Fibroblast of lung (primary cell): ENCODE measurements at regions not wholly inside any gene's neighbourhood (a gene's known extent, or its start where the extent isn't known, plus 50 kb on each side); places are given as distances from the start of the nearest gene placed in this dataset.

Source experiments
- DNase-seq, 2 donors: peaks; one replicate each; pipeline versions ENCODE4 v3.0.0 to v3.0.0-alpha.2; 2010; ENCODE audit warnings: low read depth in 2 of 2
- H2AFZ ChIP-seq: 2 replicates; pipeline ENCODE4 v1.5.1; 2012; ENCODE audit warnings: low read length, control low read depth, inconsistent platforms
- H3K27ac ChIP-seq: 2 replicates; pipeline ENCODE4 v1.5.1; 2011; ENCODE audit warnings: low read length, control low read depth; ENCODE audit not compliant: insufficient read depth
- H3K27me3 ChIP-seq: 2 replicates; pipeline ENCODE4 v1.5.1; 2011; ENCODE audit warnings: mild to moderate bottlenecking, low read length; ENCODE audit not compliant: control insufficient read depth, insufficient read depth
- H3K36me3 ChIP-seq: 2 replicates; pipeline ENCODE4 v1.5.1; 2011; ENCODE audit warnings: low read length; ENCODE audit not compliant: control insufficient read depth, insufficient read depth
- H3K4me1 ChIP-seq: 2 replicates; pipeline ENCODE4 v1.5.1; 2011; ENCODE audit warnings: low read length; ENCODE audit not compliant: control insufficient read depth, insufficient read depth; ENCODE audit errors: extremely low read depth
- H3K4me2 ChIP-seq: 2 replicates; pipeline ENCODE4 v1.5.1; 2011; ENCODE audit warnings: low read length, control low read depth; ENCODE audit not compliant: insufficient read depth; ENCODE audit errors: extremely low read depth
- H3K4me3 ChIP-seq, 4 experiments: fragments of 200-600 bp in 1 of 4; sonication (generic) in 1 of 4; replicated peaks in 1 of 4; 2 replicates each; pipeline ENCODE4 v1.5.1; 2011 to 2016; ENCODE audit warnings: low read length in 4 of 4, low read depth in 3 of 4, mild to moderate bottlenecking in 3 of 4, control low read depth in 2 of 4, inconsistent platforms in 1 of 4, mixed read lengths in 1 of 4; ENCODE audit not compliant: insufficient read depth in 1 of 4; ENCODE audit errors: control extremely low read depth in 1 of 4
- H3K79me2 ChIP-seq: 2 replicates; pipeline ENCODE4 v1.5.1; 2012; ENCODE audit warnings: mild to moderate bottlenecking, low read length, inconsistent platforms; ENCODE audit not compliant: control insufficient read depth, insufficient read depth
- H3K9ac ChIP-seq: 2 replicates; pipeline ENCODE4 v1.5.1; 2011; ENCODE audit warnings: mild to moderate bottlenecking, low read length, control low read depth; ENCODE audit not compliant: insufficient read depth
- H3K9me3 ChIP-seq: 2 replicates; pipeline ENCODE4 v1.5.1; 2012; ENCODE audit warnings: low read depth, low read length; ENCODE audit not compliant: control insufficient read depth, insufficient read depth
- H4K20me1 ChIP-seq: 2 replicates; pipeline ENCODE4 v1.5.1; 2011; ENCODE audit warnings: low read length; ENCODE audit not compliant: control insufficient read depth, insufficient read depth; ENCODE audit errors: extremely low read depth
- EZH2 ChIP-seq: IDR thresholded peaks from 2 replicates; pipeline ENCODE4 v1.5.1; 2012; ENCODE audit warnings: low read length, control low read depth, mild to moderate bottlenecking; ENCODE audit errors: missing control alignments
- TF ChIP-seq, protein P1 (sequence below), 2 donors: IDR thresholded peaks in 1 of 2; conservative IDR thresholded peaks in 1 of 2; 1 replicate in 1 of 2; 2 replicates in 1 of 2; pipeline ENCODE4 v1.5.1; 2011 to 2012; ENCODE audit warnings: low read length in 2 of 2, control low read depth in 1 of 2, inconsistent platforms in 1 of 2, low read depth in 1 of 2, mild to moderate bottlenecking in 1 of 2

- Histone ChIP-seq H3K27me3 (no peaks in the 10 kb centered on the region), H3K9ac (no peak overlapping the region), H3K4me1 (no peaks in the 10 kb centered on the region), H3K36me3 (no peaks in the 10 kb centered on the region), H3K4me2 (no peak overlapping the region), H3K9me3 (no peaks in the 10 kb centered on the region), H3K4me3 (no peak overlapping the region), H4K20me1 (no peaks in the 10 kb centered on the region), H3K79me2 (no peaks in the 10 kb centered on the region), H3K27ac (no peak overlapping the region), H2AFZ (no peak overlapping the region)
- DNase-seq, result no peak
- TF ChIP-seq, protein P1, sequence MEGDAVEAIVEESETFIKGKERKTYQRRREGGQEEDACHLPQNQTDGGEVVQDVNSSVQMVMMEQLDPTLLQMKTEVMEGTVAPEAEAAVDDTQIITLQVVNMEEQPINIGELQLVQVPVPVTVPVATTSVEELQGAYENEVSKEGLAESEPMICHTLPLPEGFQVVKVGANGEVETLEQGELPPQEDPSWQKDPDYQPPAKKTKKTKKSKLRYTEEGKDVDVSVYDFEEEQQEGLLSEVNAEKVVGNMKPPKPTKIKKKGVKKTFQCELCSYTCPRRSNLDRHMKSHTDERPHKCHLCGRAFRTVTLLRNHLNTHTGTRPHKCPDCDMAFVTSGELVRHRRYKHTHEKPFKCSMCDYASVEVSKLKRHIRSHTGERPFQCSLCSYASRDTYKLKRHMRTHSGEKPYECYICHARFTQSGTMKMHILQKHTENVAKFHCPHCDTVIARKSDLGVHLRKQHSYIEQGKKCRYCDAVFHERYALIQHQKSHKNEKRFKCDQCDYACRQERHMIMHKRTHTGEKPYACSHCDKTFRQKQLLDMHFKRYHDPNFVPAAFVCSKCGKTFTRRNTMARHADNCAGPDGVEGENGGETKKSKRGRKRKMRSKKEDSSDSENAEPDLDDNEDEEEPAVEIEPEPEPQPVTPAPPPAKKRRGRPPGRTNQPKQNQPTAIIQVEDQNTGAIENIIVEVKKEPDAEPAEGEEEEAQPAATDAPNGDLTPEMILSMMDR (conservative IDR thresholded peaks at IDR 0.05 in 1 of 2, IDR thresholded peaks at IDR 0.05 in 1 of 2; ENCODE audit: low read depth in 1 of 2, low read length in 2 of 2), result no peak
- TF ChIP-seq EZH2, result no peak
Observed at GRCh38 chr4:117831060-117831683, 203.1 kb upstream of the NDST3 start.

GRCh38 chr4:117835566-117835965 is 198.7 kb upstream of the NDST3 start:
- Histone ChIP-seq H2AFZ (no peak overlapping the region), H3K9ac (no peak overlapping the region), H3K9me3 (no peaks in the 10 kb centered on the region), H3K4me2 (no peak overlapping the region), H3K79me2 (no peaks in the 10 kb centered on the region), H4K20me1 (no peaks in the 10 kb centered on the region), H3K4me3 (no peak overlapping the region), H3K27me3 (no peaks in the 10 kb centered on the region), H3K36me3 (no peaks in the 10 kb centered on the region), H3K4me1 (no peaks in the 10 kb centered on the region), H3K27ac (no peak overlapping the region)
- DNase-seq, result no peak
- TF ChIP-seq EZH2, result no peak
- TF ChIP-seq, protein P1 (conservative IDR thresholded peaks at IDR 0.05 in 1 of 2, IDR thresholded peaks at IDR 0.05 in 1 of 2; ENCODE audit: low read depth in 1 of 2, low read length in 2 of 2), result no peak

GRCh38 chr4:117844594-117844993 is 189.7 kb upstream of the NDST3 start:
- Histone ChIP-seq H4K20me1 (no peaks in the 10 kb centered on the region), H3K9me3 (no peaks in the 10 kb centered on the region), H3K27ac (no peak overlapping the region), H3K9ac (no peak overlapping the region), H2AFZ (no peak overlapping the region), H3K4me3 (no peak overlapping the region), H3K27me3 (no peaks in the 10 kb centered on the region), H3K36me3 (no peaks in the 10 kb centered on the region), H3K4me2 (no peak overlapping the region), H3K79me2 (no peaks in the 10 kb centered on the region), H3K4me1 (no peaks in the 10 kb centered on the region)
- TF ChIP-seq, protein P1 (conservative IDR thresholded peaks at IDR 0.05 in 1 of 2, IDR thresholded peaks at IDR 0.05 in 1 of 2; ENCODE audit: low read depth in 1 of 2, low read length in 2 of 2), result no peak
- TF ChIP-seq EZH2, result no peak
- DNase-seq, result no peak
